K562 (cell line): ENCODE measurements at regions not wholly inside any gene's neighbourhood (a gene's known extent, or its start where the extent isn't known, plus 50 kb on each side); places are given as distances from the start of the nearest gene placed in this dataset.
"Not testable (repeated sequence)": the region's sequence is repeated elsewhere in the genome, so short reads cannot be mapped to it uniquely, and the experiment has no call there.

ENCODE experiments used
- ATAC-seq: fragments of 200-7000 bp; cut with Tn5 transposase; 3 replicates; pipeline ENCODE4 v1.9.1; 2020; ENCODE audit warnings: moderate library complexity
- BruUV-seq: library from RNA; stranded (reverse); fragments of 400-500 nt; replicated peaks from 2 replicates; lab custom pipeline; 2021; lab: Mats Ljungman, UMichigan
- CTCF ChIA-PET: fragments of 300-600 bp; formaldehyde crosslinking; extraction: SDS; loops from one replicate; lab custom pipeline; 2021; ENCODE audit warnings: low intra/inter-chr PET ratio; lab: Yijun Ruan, JAX
- POLR2A ChIA-PET: fragments of 300-600, 350-650 bp; sonication (Branson Sonifier 250); formaldehyde crosslinking; extraction: SDS; loops from one replicate; lab custom pipeline; 2021; ENCODE audit warnings: antibody characterized with exemption, inconsistent platforms; lab: Yijun Ruan, JAX
- DNase-seq, 4 experiments: peaks; one replicate each; pipeline versions ENCODE4 v3.0.0 to v3.0.0-alpha.2; 2011 to 2018; ENCODE audit warnings: low spot score in 3 of 4, mixed read lengths in 3 of 4; ENCODE audit errors: extremely low read depth in 1 of 4
- FAIRE-seq: peaks from 2 replicates; lab custom pipeline; 2011; peaks lifted over from hg19 to GRCh38; lab: Jason Lieb, UNC
- H2AFZ ChIP-seq: 2 replicates; pipeline ENCODE4 v1.6.0; 2011; ENCODE audit warnings: low read depth, low read length, control low read depth, inconsistent platforms
- H3K27ac ChIP-seq: fragments of 200-600 bp; 3 replicates; pipeline ENCODE4 v1.8.0; 2011; ENCODE audit warnings: low read depth, mild to moderate bottlenecking, control low read depth, inconsistent platforms, low read length, moderate library complexity, mixed read lengths; ENCODE audit errors: extremely low read depth
- H3K27me3 ChIP-seq, 2 experiments: fragments of 300-600 bp in 1 of 2; 2 replicates in 1 of 2; 3 replicates in 1 of 2; pipeline versions ENCODE4 v1.6.0 to v1.8.0; 2011; ENCODE audit warnings: inconsistent platforms in 2 of 2, low read length in 2 of 2, mild to moderate bottlenecking in 1 of 2, mixed read lengths in 1 of 2, moderate library complexity in 1 of 2; ENCODE audit not compliant: control insufficient read depth in 2 of 2, insufficient read depth in 2 of 2
- H3K36me3 ChIP-seq: fragments of 300-600 bp; 3 replicates; pipeline ENCODE4 v1.8.0; 2011; ENCODE audit warnings: mild to moderate bottlenecking, low read length, inconsistent platforms; ENCODE audit not compliant: control insufficient read depth, insufficient read depth
- H3K4me1 ChIP-seq, 2 experiments: fragments of 200-600 bp in 1 of 2; replicated peaks in 1 of 2; 2 replicates in 1 of 2; 3 replicates in 1 of 2; pipeline versions ENCODE4 v1.5.1 to v1.8.0; 2011; ENCODE audit warnings: inconsistent platforms in 2 of 2, low read length in 2 of 2, mild to moderate bottlenecking in 1 of 2, mixed read lengths in 1 of 2, moderate library complexity in 1 of 2; ENCODE audit not compliant: control insufficient read depth in 2 of 2, insufficient read depth in 2 of 2
- H3K4me2 ChIP-seq: 2 replicates; pipeline ENCODE4 v1.6.1; 2011; ENCODE audit warnings: low read length, control low read depth, inconsistent platforms, mixed read lengths; ENCODE audit not compliant: insufficient read depth
- H3K4me3 ChIP-seq: fragments of 200-600 bp; sonication (generic), shearing (Covaris generic); 2 replicates; pipeline ENCODE4 v1.5.1; 2016; ENCODE audit warnings: control low read depth, inconsistent platforms
- H3K79me2 ChIP-seq: fragments of 200-600 bp; 3 replicates; pipeline ENCODE4 v1.8.0; 2011; ENCODE audit warnings: low read length, inconsistent platforms; ENCODE audit not compliant: control insufficient read depth, insufficient read depth
- H3K9ac ChIP-seq, 2 experiments: 2 replicates each; pipeline versions ENCODE4 v1.6.0 to v1.6.1; 2011; ENCODE audit warnings: low read depth in 2 of 2, low read length in 2 of 2, control low read depth in 1 of 2, inconsistent platforms in 1 of 2, mild to moderate bottlenecking in 1 of 2, mixed read lengths in 1 of 2; ENCODE audit not compliant: insufficient read depth in 1 of 2
- H3K9me1 ChIP-seq: one replicate; pipeline ENCODE4 v1.6.0; 2011; ENCODE audit warnings: inconsistent platforms, mild to moderate bottlenecking, low read length, moderate library complexity; ENCODE audit not compliant: control insufficient read depth, insufficient read depth
- H3K9me3 ChIP-seq: replicated peaks from 2 replicates; pipeline ENCODE4 v1.5.1; 2011; ENCODE audit warnings: low read depth, low read length, inconsistent platforms; ENCODE audit not compliant: control insufficient read depth, insufficient read depth
- H4K20me1 ChIP-seq: replicated peaks from 2 replicates; pipeline ENCODE4 v1.6.1; 2011; ENCODE audit warnings: low read length, inconsistent platforms, mixed read lengths; ENCODE audit not compliant: control insufficient read depth, insufficient read depth
- BRF2 ChIP-seq: IDR thresholded peaks from 3 replicates; pipeline ENCODE4 v1.6.1; 2011; ENCODE audit warnings: borderline replicate concordance, mild to moderate bottlenecking; ENCODE audit not compliant: insufficient read length, insufficient read depth
- E2F8 ChIP-seq: fragments of 450-650 bp; IDR thresholded peaks from 2 replicates; pipeline ENCODE4 v1.7.1; 2018; ENCODE audit warnings: mild to moderate bottlenecking, low read depth; ENCODE audit not compliant: partially characterized antibody
- FOXP4 ChIP-seq: sonication (generic); formaldehyde crosslinking; IDR thresholded peaks from 2 replicates; pipeline ENCODE4 v1.8.0; 2022; ENCODE audit warnings: mild to moderate bottlenecking, missing genetic modification reagents, borderline replicate concordance
- HEY1 ChIP-seq: fragments of 250-450 bp; sonication (Bioruptor Pico); IDR thresholded peaks from 2 replicates; pipeline ENCODE4 v1.5.0; 2020; ENCODE audit warnings: mild to moderate bottlenecking, moderate library complexity, borderline replicate concordance
- KLF13 ChIP-seq: fragments of 450-650 bp; IDR thresholded peaks from 2 replicates; pipeline ENCODE4 v1.6.1; 2016; ENCODE audit warnings: missing genetic modification characterization, low read depth, mild to moderate bottlenecking, missing compliant biosample characterization, moderate library complexity, borderline replicate concordance
- RUNX1 ChIP-seq: sonication (generic); IDR thresholded peaks from 2 replicates; pipeline ENCODE4 v1.6.1; 2016; ENCODE audit warnings: antibody characterized with exemption, low read depth
- STAT5B ChIP-seq: fragments of 250-450 bp; sonication (Bioruptor Pico); IDR thresholded peaks from 2 replicates; pipeline ENCODE4 v1.8.0; 2021; ENCODE audit warnings: mild to moderate bottlenecking, inconsistent platforms
- ZNF175 ChIP-seq: fragments of 200-800 bp; sonication (Bioruptor generic); IDR thresholded peaks from 2 replicates; pipeline ENCODE4 v1.6.1; 2016; ENCODE audit warnings: low read depth, mild to moderate bottlenecking, missing genetic modification characterization, missing compliant biosample characterization
- WGBS: fragments of 100-300 bp; shearing (Covaris generic); methylation state at CpG from one replicate; pipeline ENCODE4 v1.1.6; 2016; ENCODE audit warnings: low coverage, mixed read lengths; ENCODE audit not compliant: insufficient coverage; ENCODE audit errors: missing lambda C conversion rate; 5-methylcytosine and 5-hydroxymethylcytosine counted together
- in situ Hi-C: fragments of 300-500 bp; cut with MboI; formaldehyde crosslinking; loops from 4 replicates; pipeline ENCODE4 v1.15.0; 2018; ENCODE audit warnings: inconsistent platforms, mixed read lengths
- intact Hi-C: fragments of 100-400 bp; cut with micrococcal nuclease; formaldehyde crosslinking; loops from 2 replicates; pipeline ENCODE4 v1.14.2; 2022

- H3K9me1 ChIP-seq, H3K36me3 ChIP-seq, H3K4me1 ChIP-seq, CTCF ChIA-PET, FAIRE-seq, H2AFZ ChIP-seq, ATAC-seq, H3K79me2 ChIP-seq, POLR2A ChIA-PET, BruUV-seq, intact Hi-C loops, H3K9ac ChIP-seq, H3K27ac ChIP-seq, H3K4me2 ChIP-seq, DNase-seq, H3K9me3 ChIP-seq, H4K20me1 ChIP-seq, H3K4me3 ChIP-seq, in situ Hi-C loops, H3K27me3 ChIP-seq: not testable (repeated sequence)
- 0% methylated on average over 4 of the region's 7 CpGs for WGBS
These were observed 300.7 kb upstream of the MAGEB16 start for GRCh38 chrX:35497453-35497852.

GRCh38 chrX:35499071-35499862 is 298.9 kb upstream of the MAGEB16 start:
- Histone ChIP-seq H3K27me3 (no peaks in the 10 kb centered on the region), H3K36me3 (no peaks in the 10 kb centered on the region), H3K4me2 (no peak overlapping the region), H3K9ac (no peak overlapping the region), H3K9me3 (no peaks in the 10 kb centered on the region), H3K9me1 (no peaks in the 10 kb centered on the region), H3K4me3 (no peak overlapping the region), H2AFZ (no peak overlapping the region), H3K4me1 (no peaks in the 10 kb centered on the region), H3K27ac (no peak overlapping the region), H4K20me1 (no peaks in the 10 kb centered on the region), H3K79me2 (no peaks in the 10 kb centered on the region)
- POLR2A ChIA-PET: no interaction called here
- in situ Hi-C loops (no loop called here), intact Hi-C loops (no loop called here)
- CTCF ChIA-PET: no interaction called here
- no peak for DNase-seq
- FAIRE-seq: no peak
- BruUV-seq: no TSS peak
- ATAC-seq: no peak
- WGBS: 0% methylated on average over 14 of the region's 55 CpGs
- TF ChIP-seq ZNF175 (CRISPR knock-in tag) (no peak), STAT5B (CRISPR knock-in tag) (no peak), BRF2 (no peak), E2F8 (no peak), FOXP4 (CRISPR knock-in tag) (no peak), RUNX1 (no peak), HEY1 (CRISPR knock-in tag) (no peak), KLF13 (tag) (no peak)
